ENCODE measurements at regions not wholly inside any gene's neighbourhood (a gene's known extent, or its start where the extent isn't known, plus 50 kb on each side); places are given as distances from the start of the nearest gene placed in this dataset.

- POLR2A ChIA-PET (ENCODE audit: partially characterized antibody): no interaction called here
Observed at GRCh38 chr2:153532140-153532539, 53.6 kb upstream of the RPRM start.

More at GRCh38 chr2:153532140-153532539, 53.6 kb upstream of the RPRM start:
- Histone ChIP-seq H3K56ac (replicated peaks; ENCODE audit: insufficient read length, low read depth, low read length) (peak overlapping the region; percentile 54), H3K9me3 (ENCODE audit: insufficient read depth in 2 of 2, low read depth in 1 of 2, low read length in 1 of 2) (peaks cover 8 to 13% of the 10 kb centered on the region in 2 experiments; a peak in 3 of 4 replicates), H4K8ac (ENCODE audit: extremely low read depth, insufficient read depth, low read length) (no peak overlapping the region), H3K23ac (ENCODE audit: insufficient read length) (no peak overlapping the region), H2BK5ac (ENCODE audit: low read depth, low read length) (peak overlapping the region; percentile 57; the same call in 1 of the 2 replicates), H4K91ac (replicated peaks; ENCODE audit: insufficient read length, low read length) (peak overlapping the region; percentile 90), H2BK15ac (ENCODE audit: low read length) (no peak overlapping the region), H3K4me3 (ENCODE audit: extremely low read depth in 1 of 4, insufficient read depth in 2 of 4, low read depth in 3 of 4, low read length in 4 of 4) (no peak overlapping the region), H3K9ac (replicated peaks in 1 of 4; ENCODE audit: extremely low read depth in 1 of 4, low read depth in 3 of 4, low read length in 3 of 4) (no peak overlapping the region), H4K5ac (ENCODE audit: insufficient read length, low read depth, low read length) (peak overlapping the region; percentile 42), H3K79me2 (ENCODE audit: control insufficient read depth in 1 of 2, insufficient read depth in 2 of 2, low read length in 2 of 2) (no peaks in the 10 kb centered on the region), H3K27me3 (replicated peaks in 1 of 4; ENCODE audit: control insufficient read depth in 3 of 4, extremely low read depth in 1 of 4, insufficient read depth in 3 of 4, low read length in 3 of 4) (no peaks in the 10 kb centered on the region), H2BK20ac (ENCODE audit: low read length) (peak overlapping the region; percentile 68; the same call in 1 of the 2 replicates), H3K79me1 (ENCODE audit: low read depth, low read length) (no peaks in the 10 kb centered on the region), H3K18ac (ENCODE audit: extremely low read depth, low read length) (no peak overlapping the region), H3K23me2 (ENCODE audit: low read depth, low read length) (0 out of 2 replicates have a peak, but pooled peaks cover 2% of the 10 kb centered on the region), H4K20me1 (replicated peaks in 1 of 2; ENCODE audit: control insufficient read depth in 1 of 2, insufficient read depth in 2 of 2, low read length in 2 of 2) (no peaks in the 10 kb centered on the region), H3K36me3 (ENCODE audit: control insufficient read depth in 2 of 4, insufficient read depth in 4 of 4, low read length in 3 of 4) (peaks cover 0 to 6% (median 0%) of the 10 kb centered on the region in 4 experiments; a peak in 2 of 8 replicates), H3K14ac (ENCODE audit: insufficient read length) (no peak overlapping the region), H3K27ac (ENCODE audit: low read depth, low read length) (peak overlapping the region; percentile 7; the same call in 1 of the 2 replicates), H3K4me2 (ENCODE audit: insufficient read depth in 1 of 2, low read depth in 2 of 2, low read length in 2 of 2) (no peak overlapping the region), H2AK5ac (ENCODE audit: low read depth, low read length) (no peak overlapping the region), H3K4ac (replicated peaks; ENCODE audit: insufficient read length, low read depth, low read length) (peak overlapping the region; percentile 87), H3K4me1 (replicated peaks in 1 of 4; ENCODE audit: control insufficient read depth in 3 of 4, insufficient read depth in 4 of 4, low read length in 3 of 4) (peaks cover 1 to 8% (median 4%) of the 10 kb centered on the region in 4 experiments; a peak in 5 of 7 replicates), H2BK120ac (replicated peaks; ENCODE audit: low read depth, low read length) (peak overlapping the region; percentile 79), H2AFZ (ENCODE audit: low read length) (0 out of 2 replicates have a peak overlapping the region, but pooled peaks have one; percentile 55), H2BK12ac (ENCODE audit: low read depth, low read length) (no peak overlapping the region)
- CTCF ChIA-PET (ENCODE audit: partially characterized antibody): interaction anchor here (1.4 to 1.5 kb wide), 2 partner anchors 11 to 12 kb away, joined by 4 to 8 read pairs; no protein-coding TSS in a partner anchor
- 96% methylated on average over 3 of the region's 3 CpGs; no CpG with 5 or more reads in 1 of the 2 experiments for WGBS, 2 experiments (ENCODE audit: extremely low coverage in 1 of 2, insufficient coverage in 1 of 2, insufficient read length in 1 of 2, insufficient replicate concordance in 2 of 2, low coverage in 1 of 2, low lambda C conversion rate in 2 of 2, missing lambda C conversion rate in 1 of 2)
- FAIRE-seq: no peak
- DNase-seq (ENCODE audit: low read depth in 1 of 2, low spot score in 2 of 2): no peak
- TF ChIP-seq JUN (IDR thresholded peaks at IDR 0.05; ENCODE audit: low read depth, low read length): no peak
- TF ChIP-seq RXRA (IDR thresholded peaks at IDR 0.05; ENCODE audit: insufficient read depth, low read depth, low read length): no peak
- no peak for TF ChIP-seq POU5F1 (IDR thresholded peaks at IDR 0.05; ENCODE audit: low read depth, low read length)
- TF ChIP-seq CBX8 (IDR thresholded peaks at IDR 0.05; ENCODE audit: borderline replicate concordance, low read depth, low read length): no peak
- TF ChIP-seq HDAC2 (IDR thresholded peaks at IDR 0.05; ENCODE audit: borderline replicate concordance in 1 of 2, low read depth in 2 of 2, low read length in 2 of 2): no peak
- no peak for TF ChIP-seq GABPA (IDR thresholded peaks at IDR 0.05; ENCODE audit: borderline replicate concordance, insufficient read depth, low read length)
